ENCODE measurements at regions not wholly inside any gene's neighbourhood (a gene's known extent, or its start where the extent isn't known, plus 50 kb on each side); places are given as distances from the start of the nearest gene placed in this dataset.

GRCh38 chr5:117212866-117213265 is 638.2 kb upstream of the SEMA6A start:
- Histone ChIP-seq H3K9me3 (ENCODE audit: control insufficient read depth, insufficient read depth, low read length) (no peaks in the 10 kb centered on the region), H3K4me1 (ENCODE audit: control insufficient read depth, insufficient read depth, low read length) (peaks cover 5% of the 10 kb centered on the region; the same call in 1 of the 2 replicates), H3K4me3 (ENCODE audit: low read depth, low read length) (no peak overlapping the region), H3K9ac (ENCODE audit: low read depth, low read length) (no peak overlapping the region), H3K27ac (ENCODE audit: low read depth, low read length) (no peak overlapping the region), H3K27me3 (ENCODE audit: control insufficient read depth, insufficient read depth, low read length) (no peaks in the 10 kb centered on the region), H3K36me3 (ENCODE audit: control insufficient read depth, insufficient read depth, low read length) (no peaks in the 10 kb centered on the region)

GRCh38 chr5:117210796-117211195 is 636.2 kb upstream of the SEMA6A start:
- Histone ChIP-seq H3K4me1 (ENCODE audit: control insufficient read depth, insufficient read depth, low read length) (peaks cover 13% of the 10 kb centered on the region), H3K4me3 (ENCODE audit: low read depth, low read length) (no peak overlapping the region), H3K27me3 (ENCODE audit: control insufficient read depth, insufficient read depth, low read length) (no peaks in the 10 kb centered on the region), H3K36me3 (ENCODE audit: control insufficient read depth, insufficient read depth, low read length) (no peaks in the 10 kb centered on the region), H3K9me3 (ENCODE audit: control insufficient read depth, insufficient read depth, low read length) (no peaks in the 10 kb centered on the region), H3K27ac (ENCODE audit: low read depth, low read length) (no peak overlapping the region), H3K9ac (ENCODE audit: low read depth, low read length) (no peak overlapping the region)

- H3K27me3 ChIP-seq (ENCODE audit: control insufficient read depth, insufficient read depth, low read length), result no peaks in the 10 kb centered on the region
- H3K9me3 ChIP-seq (ENCODE audit: control insufficient read depth, insufficient read depth, low read length), result no peaks in the 10 kb centered on the region
- no peaks in the 10 kb centered on the region for H3K36me3 ChIP-seq (ENCODE audit: control insufficient read depth, insufficient read depth, low read length)
- H3K9ac ChIP-seq (ENCODE audit: low read depth, low read length), result no peak overlapping the region
- peaks cover 13% of the 10 kb centered on the region for H3K4me1 ChIP-seq (ENCODE audit: control insufficient read depth, insufficient read depth, low read length)
- no peak overlapping the region for H3K4me3 ChIP-seq (ENCODE audit: low read depth, low read length)
- H3K27ac ChIP-seq (ENCODE audit: low read depth, low read length), result no peak overlapping the region
Observed at GRCh38 chr5:117209479-117209878, 634.9 kb upstream of the SEMA6A start.

- Histone ChIP-seq H3K36me3 (ENCODE audit: control insufficient read depth, insufficient read depth, low read length) (no peaks in the 10 kb centered on the region), H3K9ac (ENCODE audit: low read depth, low read length) (no peak overlapping the region), H3K4me3 (ENCODE audit: low read depth, low read length) (no peak overlapping the region), H3K27ac (ENCODE audit: low read depth, low read length) (no peak overlapping the region), H3K9me3 (ENCODE audit: control insufficient read depth, insufficient read depth, low read length) (no peaks in the 10 kb centered on the region), H3K27me3 (ENCODE audit: control insufficient read depth, insufficient read depth, low read length) (no peaks in the 10 kb centered on the region; the same call in 1 of the 2 replicates), H3K4me1 (ENCODE audit: control insufficient read depth, insufficient read depth, low read length) (peaks cover 13% of the 10 kb centered on the region)
Observed at GRCh38 chr5:117207088-117207668, 632.6 kb upstream of the SEMA6A start.

- Histone ChIP-seq H3K9ac (ENCODE audit: low read depth, low read length) (no peak overlapping the region), H3K27me3 (ENCODE audit: control insufficient read depth, insufficient read depth, low read length) (no peaks in the 10 kb centered on the region; the same call in 1 of the 2 replicates), H3K4me1 (ENCODE audit: control insufficient read depth, insufficient read depth, low read length) (peaks cover 13% of the 10 kb centered on the region), H3K9me3 (ENCODE audit: control insufficient read depth, insufficient read depth, low read length) (no peaks in the 10 kb centered on the region), H3K36me3 (ENCODE audit: control insufficient read depth, insufficient read depth, low read length) (no peaks in the 10 kb centered on the region), H3K4me3 (ENCODE audit: low read depth, low read length) (no peak overlapping the region), H3K27ac (ENCODE audit: low read depth, low read length) (no peak overlapping the region)
Observed at GRCh38 chr5:117205894-117206293, 631.3 kb upstream of the SEMA6A start.

GRCh38 chr5:117204926-117205869 is 630.6 kb upstream of the SEMA6A start:
- Histone ChIP-seq H3K36me3 (ENCODE audit: control insufficient read depth, insufficient read depth, low read length) (no peaks in the 10 kb centered on the region), H3K27ac (ENCODE audit: low read depth, low read length) (no peak overlapping the region), H3K9ac (ENCODE audit: low read depth, low read length) (no peak overlapping the region), H3K4me3 (ENCODE audit: low read depth, low read length) (no peak overlapping the region), H3K4me1 (ENCODE audit: control insufficient read depth, insufficient read depth, low read length) (peaks cover 13% of the 10 kb centered on the region), H3K9me3 (ENCODE audit: control insufficient read depth, insufficient read depth, low read length) (no peaks in the 10 kb centered on the region), H3K27me3 (ENCODE audit: control insufficient read depth, insufficient read depth, low read length) (no peaks in the 10 kb centered on the region; the same call in 1 of the 2 replicates)

- Histone ChIP-seq H3K36me3 (ENCODE audit: control insufficient read depth, insufficient read depth, low read length) (no peaks in the 10 kb centered on the region), H3K27ac (ENCODE audit: low read depth, low read length) (no peak overlapping the region), H3K9ac (ENCODE audit: low read depth, low read length) (no peak overlapping the region), H3K4me3 (ENCODE audit: low read depth, low read length) (no peak overlapping the region), H3K27me3 (ENCODE audit: control insufficient read depth, insufficient read depth, low read length) (no peaks in the 10 kb centered on the region; the same call in 1 of the 2 replicates), H3K9me3 (ENCODE audit: control insufficient read depth, insufficient read depth, low read length) (no peaks in the 10 kb centered on the region), H3K4me1 (ENCODE audit: control insufficient read depth, insufficient read depth, low read length) (peaks cover 13% of the 10 kb centered on the region)
Observed at GRCh38 chr5:117204404-117204803, 629.8 kb upstream of the SEMA6A start.

- H3K27me3 ChIP-seq (ENCODE audit: control insufficient read depth, insufficient read depth, low read length), result no peaks in the 10 kb centered on the region; the same call in 1 of the 2 replicates
- H3K36me3 ChIP-seq (ENCODE audit: control insufficient read depth, insufficient read depth, low read length), result no peaks in the 10 kb centered on the region
- peaks cover 13% of the 10 kb centered on the region for H3K4me1 ChIP-seq (ENCODE audit: control insufficient read depth, insufficient read depth, low read length)
- H3K9me3 ChIP-seq (ENCODE audit: control insufficient read depth, insufficient read depth, low read length), result no peaks in the 10 kb centered on the region
- no peak overlapping the region for H3K4me3 ChIP-seq (ENCODE audit: low read depth, low read length)
- no peak overlapping the region for H3K9ac ChIP-seq (ENCODE audit: low read depth, low read length)
- no peak overlapping the region for H3K27ac ChIP-seq (ENCODE audit: low read depth, low read length)
Observed at GRCh38 chr5:117203584-117203983, 629.0 kb upstream of the SEMA6A start.

GRCh38 chr5:117201001-117201400 is 626.4 kb upstream of the SEMA6A start:
- Histone ChIP-seq H3K4me1 (ENCODE audit: control insufficient read depth, insufficient read depth, low read length) (no peaks in the 10 kb centered on the region), H3K9ac (ENCODE audit: low read depth, low read length) (no peak overlapping the region), H3K36me3 (ENCODE audit: control insufficient read depth, insufficient read depth, low read length) (no peaks in the 10 kb centered on the region), H3K4me3 (ENCODE audit: low read depth, low read length) (no peak overlapping the region), H3K9me3 (ENCODE audit: control insufficient read depth, insufficient read depth, low read length) (no peaks in the 10 kb centered on the region), H3K27ac (ENCODE audit: low read depth, low read length) (no peak overlapping the region), H3K27me3 (ENCODE audit: control insufficient read depth, insufficient read depth, low read length) (no peaks in the 10 kb centered on the region; the same call in 1 of the 2 replicates)

GRCh38 chr5:117195076-117195475 is 620.5 kb upstream of the SEMA6A start:
- Histone ChIP-seq H3K9me3 (ENCODE audit: control insufficient read depth, insufficient read depth, low read length) (no peaks in the 10 kb centered on the region), H3K27ac (ENCODE audit: low read depth, low read length) (no peak overlapping the region), H3K27me3 (ENCODE audit: control insufficient read depth, insufficient read depth, low read length) (no peaks in the 10 kb centered on the region), H3K4me3 (ENCODE audit: low read depth, low read length) (no peak overlapping the region), H3K9ac (ENCODE audit: low read depth, low read length) (no peak overlapping the region), H3K36me3 (ENCODE audit: control insufficient read depth, insufficient read depth, low read length) (no peaks in the 10 kb centered on the region), H3K4me1 (ENCODE audit: control insufficient read depth, insufficient read depth, low read length) (no peaks in the 10 kb centered on the region)

GRCh38 chr5:117191251-117191650 is 616.6 kb upstream of the SEMA6A start:
- Histone ChIP-seq H3K9ac (ENCODE audit: low read depth, low read length) (no peak overlapping the region), H3K27ac (ENCODE audit: low read depth, low read length) (no peak overlapping the region), H3K9me3 (ENCODE audit: control insufficient read depth, insufficient read depth, low read length) (no peaks in the 10 kb centered on the region), H3K36me3 (ENCODE audit: control insufficient read depth, insufficient read depth, low read length) (no peaks in the 10 kb centered on the region), H3K27me3 (ENCODE audit: control insufficient read depth, insufficient read depth, low read length) (no peaks in the 10 kb centered on the region), H3K4me1 (ENCODE audit: control insufficient read depth, insufficient read depth, low read length) (peaks cover 3% of the 10 kb centered on the region; the same call in 1 of the 2 replicates), H3K4me3 (ENCODE audit: low read depth, low read length) (no peak overlapping the region)
